ENCODE measurements at regions not wholly inside any gene's neighbourhood (a gene's known extent, or its start where the extent isn't known, plus 50 kb on each side); places are given as distances from the start of the nearest gene placed in this dataset.

GRCh38 chr15:97483232-97483631 lies 477.3 kb upstream of the ARRDC4 start:
- TF ChIP-seq, protein P1, sequence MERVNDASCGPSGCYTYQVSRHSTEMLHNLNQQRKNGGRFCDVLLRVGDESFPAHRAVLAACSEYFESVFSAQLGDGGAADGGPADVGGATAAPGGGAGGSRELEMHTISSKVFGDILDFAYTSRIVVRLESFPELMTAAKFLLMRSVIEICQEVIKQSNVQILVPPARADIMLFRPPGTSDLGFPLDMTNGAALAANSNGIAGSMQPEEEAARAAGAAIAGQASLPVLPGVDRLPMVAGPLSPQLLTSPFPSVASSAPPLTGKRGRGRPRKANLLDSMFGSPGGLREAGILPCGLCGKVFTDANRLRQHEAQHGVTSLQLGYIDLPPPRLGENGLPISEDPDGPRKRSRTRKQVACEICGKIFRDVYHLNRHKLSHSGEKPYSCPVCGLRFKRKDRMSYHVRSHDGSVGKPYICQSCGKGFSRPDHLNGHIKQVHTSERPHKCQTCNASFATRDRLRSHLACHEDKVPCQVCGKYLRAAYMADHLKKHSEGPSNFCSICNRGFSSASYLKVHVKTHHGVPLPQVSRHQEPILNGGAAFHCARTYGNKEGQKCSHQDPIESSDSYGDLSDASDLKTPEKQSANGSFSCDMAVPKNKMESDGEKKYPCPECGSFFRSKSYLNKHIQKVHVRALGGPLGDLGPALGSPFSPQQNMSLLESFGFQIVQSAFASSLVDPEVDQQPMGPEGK (CRISPR knock-in tag; IDR thresholded peaks at IDR 0.05; ENCODE audit: borderline replicate concordance) = no peak
- TF ChIP-seq ZFP30 (CRISPR knock-in tag; IDR thresholded peaks at IDR 0.05) (no peak), ZNF565 (CRISPR knock-in tag; conservative IDR thresholded peaks at IDR 0.05; ENCODE audit: low read depth) (no peak), ARNTL (CRISPR knock-in tag; IDR thresholded peaks at IDR 0.05; ENCODE audit: borderline replicate concordance, low read depth) (no peak), ZC3H10 (CRISPR knock-in tag; IDR thresholded peaks at IDR 0.05) (no peak), RARB (CRISPR knock-in tag; IDR thresholded peaks at IDR 0.05) (no peak), GLIS3 (CRISPR knock-in tag; IDR thresholded peaks at IDR 0.05) (no peak), ZFP3 (CRISPR knock-in tag; IDR thresholded peaks at IDR 0.05) (no peak), OSR1 (CRISPR knock-in tag; IDR thresholded peaks at IDR 0.05) (no peak), PPARA (CRISPR knock-in tag; IDR thresholded peaks at IDR 0.05; ENCODE audit: borderline replicate concordance) (no peak), TOX (CRISPR knock-in tag; IDR thresholded peaks at IDR 0.05; ENCODE audit: borderline replicate concordance) (no peak)
- TF ChIP-seq, protein P2, sequence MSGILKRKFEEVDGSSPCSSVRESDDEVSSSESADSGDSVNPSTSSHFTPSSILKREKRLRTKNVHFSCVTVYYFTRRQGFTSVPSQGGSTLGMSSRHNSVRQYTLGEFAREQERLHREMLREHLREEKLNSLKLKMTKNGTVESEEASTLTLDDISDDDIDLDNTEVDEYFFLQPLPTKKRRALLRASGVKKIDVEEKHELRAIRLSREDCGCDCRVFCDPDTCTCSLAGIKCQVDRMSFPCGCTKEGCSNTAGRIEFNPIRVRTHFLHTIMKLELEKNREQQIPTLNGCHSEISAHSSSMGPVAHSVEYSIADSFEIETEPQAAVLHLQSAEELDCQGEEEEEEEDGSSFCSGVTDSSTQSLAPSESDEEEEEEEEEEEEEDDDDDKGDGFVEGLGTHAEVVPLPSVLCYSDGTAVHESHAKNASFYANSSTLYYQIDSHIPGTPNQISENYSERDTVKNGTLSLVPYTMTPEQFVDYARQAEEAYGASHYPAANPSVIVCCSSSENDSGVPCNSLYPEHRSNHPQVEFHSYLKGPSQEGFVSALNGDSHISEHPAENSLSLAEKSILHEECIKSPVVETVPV (CRISPR knock-in tag; IDR thresholded peaks at IDR 0.05) = no peak
- TF ChIP-seq, protein P3, sequence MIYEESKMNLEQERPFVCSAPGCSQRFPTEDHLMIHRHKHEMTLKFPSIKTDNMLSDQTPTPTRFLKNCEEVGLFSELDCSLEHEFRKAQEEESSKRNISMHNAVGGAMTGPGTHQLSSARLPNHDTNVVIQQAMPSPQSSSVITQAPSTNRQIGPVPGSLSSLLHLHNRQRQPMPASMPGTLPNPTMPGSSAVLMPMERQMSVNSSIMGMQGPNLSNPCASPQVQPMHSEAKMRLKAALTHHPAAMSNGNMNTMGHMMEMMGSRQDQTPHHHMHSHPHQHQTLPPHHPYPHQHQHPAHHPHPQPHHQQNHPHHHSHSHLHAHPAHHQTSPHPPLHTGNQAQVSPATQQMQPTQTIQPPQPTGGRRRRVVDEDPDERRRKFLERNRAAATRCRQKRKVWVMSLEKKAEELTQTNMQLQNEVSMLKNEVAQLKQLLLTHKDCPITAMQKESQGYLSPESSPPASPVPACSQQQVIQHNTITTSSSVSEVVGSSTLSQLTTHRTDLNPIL (CRISPR knock-in tag; IDR thresholded peaks at IDR 0.05; ENCODE audit: low read depth) = no peak

Data from SK-N-SH treated with all-trans-retinoic acid at 6 μM for 48 hours (cell line).